HG02938 (cell line): ENCODE measurements at regions not wholly inside any gene's neighbourhood (a gene's known extent, or its start where the extent isn't known, plus 50 kb on each side); places are given as distances from the start of the nearest gene placed in this dataset.

Source experiments
- ATAC-seq: cut with Tn5 transposase; IDR thresholded peaks from one replicate; pipeline ENCODE4 v1.9.1; 2021; ENCODE audit warnings: mild to moderate bottlenecking, moderate library complexity; ENCODE audit not compliant: unreplicated experiment

- no peak for ATAC-seq
These were observed 97.5 kb downstream of the MAFB start for GRCh38 chr20:40591536-40591935.

- ATAC-seq = no peak
These were observed 97.9 kb downstream of the MAFB start for GRCh38 chr20:40591119-40591518.

GRCh38 chr20:40589581-40589980 lies 99.5 kb downstream of the MAFB start:
- ATAC-seq = no peak

GRCh38 chr20:40588891-40589290 lies 100.1 kb downstream of the MAFB start:
- ATAC-seq = no peak

GRCh38 chr20:40587038-40587437 lies 102.0 kb downstream of the MAFB start:
- no peak for ATAC-seq

GRCh38 chr20:40584130-40584809 lies 104.8 kb downstream of the MAFB start:
- no peak for ATAC-seq

GRCh38 chr20:40583636-40584035 lies 105.4 kb downstream of the MAFB start:
- no peak for ATAC-seq

GRCh38 chr20:40583205-40583604 lies 105.8 kb downstream of the MAFB start:
- no peak for ATAC-seq

GRCh38 chr20:40582531-40582930 lies 106.5 kb downstream of the MAFB start:
- ATAC-seq = no peak

GRCh38 chr20:40579701-40580100 lies 109.3 kb downstream of the MAFB start:
- ATAC-seq = no peak

- no peak for ATAC-seq
These were observed 110.1 kb downstream of the MAFB start for GRCh38 chr20:40578961-40579360.

- ATAC-seq = no peak
These were observed 113.2 kb downstream of the MAFB start for GRCh38 chr20:40575851-40576250.

- no peak for ATAC-seq
These were observed 116.8 kb downstream of the MAFB start for GRCh38 chr20:40572251-40572650.

GRCh38 chr20:40571639-40572038 lies 117.4 kb downstream of the MAFB start:
- no peak for ATAC-seq

- ATAC-seq = no peak
These were observed 120.8 kb downstream of the MAFB start for GRCh38 chr20:40568200-40568599.

- ATAC-seq = no peak
These were observed 123.4 kb downstream of the MAFB start for GRCh38 chr20:40565682-40566040.

GRCh38 chr20:40565001-40565681 lies 123.9 kb downstream of the MAFB start:
- ATAC-seq = no peak

- ATAC-seq = no peak
These were observed 125.6 kb downstream of the MAFB start for GRCh38 chr20:40563296-40563950.

- ATAC-seq = no peak
These were observed 127.0 kb downstream of the MAFB start for GRCh38 chr20:40562031-40562430.

GRCh38 chr20:40561187-40561586 lies 127.8 kb downstream of the MAFB start:
- no peak for ATAC-seq

- no peak for ATAC-seq
These were observed 130.8 kb downstream of the MAFB start for GRCh38 chr20:40558212-40558611.

- no peak for ATAC-seq
These were observed 137.9 kb downstream of the MAFB start for GRCh38 chr20:40551125-40551530.
